Keratinocyte (primary cell): ENCODE measurements at regions not wholly inside any gene's neighbourhood (a gene's known extent, or its start where the extent isn't known, plus 50 kb on each side); places are given as distances from the start of the nearest gene placed in this dataset.

Source experiments
- EZH2 ChIP-seq: IDR thresholded peaks from one replicate; pipeline ENCODE4 v1.6.1; 2012; ENCODE audit warnings: inconsistent platforms, mild to moderate bottlenecking, low read length, moderate library complexity
- TF ChIP-seq, protein P1 (sequence below), 3 experiments: IDR thresholded peaks in 1 of 3; conservative IDR thresholded peaks in 1 of 3; optimal IDR thresholded peaks in 1 of 3; 2 replicates in 2 of 3; 3 replicates in 1 of 3; pipeline versions ENCODE3 to v1.5.1; 2011; ENCODE audit warnings: low read length in 3 of 3, mild to moderate bottlenecking in 3 of 3, moderate library complexity in 2 of 3, control low read depth in 1 of 3, inconsistent platforms in 1 of 3; ENCODE audit not compliant: insufficient read depth in 2 of 3; ENCODE audit errors: extremely low read depth in 1 of 3

- TF ChIP-seq, protein P1, sequence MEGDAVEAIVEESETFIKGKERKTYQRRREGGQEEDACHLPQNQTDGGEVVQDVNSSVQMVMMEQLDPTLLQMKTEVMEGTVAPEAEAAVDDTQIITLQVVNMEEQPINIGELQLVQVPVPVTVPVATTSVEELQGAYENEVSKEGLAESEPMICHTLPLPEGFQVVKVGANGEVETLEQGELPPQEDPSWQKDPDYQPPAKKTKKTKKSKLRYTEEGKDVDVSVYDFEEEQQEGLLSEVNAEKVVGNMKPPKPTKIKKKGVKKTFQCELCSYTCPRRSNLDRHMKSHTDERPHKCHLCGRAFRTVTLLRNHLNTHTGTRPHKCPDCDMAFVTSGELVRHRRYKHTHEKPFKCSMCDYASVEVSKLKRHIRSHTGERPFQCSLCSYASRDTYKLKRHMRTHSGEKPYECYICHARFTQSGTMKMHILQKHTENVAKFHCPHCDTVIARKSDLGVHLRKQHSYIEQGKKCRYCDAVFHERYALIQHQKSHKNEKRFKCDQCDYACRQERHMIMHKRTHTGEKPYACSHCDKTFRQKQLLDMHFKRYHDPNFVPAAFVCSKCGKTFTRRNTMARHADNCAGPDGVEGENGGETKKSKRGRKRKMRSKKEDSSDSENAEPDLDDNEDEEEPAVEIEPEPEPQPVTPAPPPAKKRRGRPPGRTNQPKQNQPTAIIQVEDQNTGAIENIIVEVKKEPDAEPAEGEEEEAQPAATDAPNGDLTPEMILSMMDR (optimal IDR thresholded peaks at IDR 0.05 in 1 of 3, IDR thresholded peaks at IDR 0.05 in 1 of 3, conservative IDR thresholded peaks at IDR 0.05 in 1 of 3; ENCODE audit: extremely low read depth in 1 of 3, insufficient read depth in 2 of 3, low read length in 3 of 3) = no peak
- no peak for TF ChIP-seq EZH2
These were observed 175.3 kb upstream of the MID1 start for GRCh38 chrX:10795721-10796120.
